ENCODE measurements at regions not wholly inside any gene's neighbourhood (a gene's known extent, or its start where the extent isn't known, plus 50 kb on each side); places are given as distances from the start of the nearest gene placed in this dataset.

- ATAC-seq, result no peak
- H3K4me3 Mint-ChIP-seq, result no peak overlapping the region
- ChIA-PET CTCF (interaction anchor here (1.2 kb wide), 1 partner anchor 10 kb away, joined by 6 read pairs; no protein-coding TSS in a partner anchor), POLR2A (no interaction called here)
- no peaks in the 10 kb centered on the region for H3K9me3 Mint-ChIP-seq
- H3K36me3 Mint-ChIP-seq, result no peaks in the 10 kb centered on the region
- no peak for DNase-seq (ENCODE audit: low spot score)
- no peak for TF ChIP-seq E2F4 (CRISPR knock-in tag; IDR thresholded peaks at IDR 0.05; ENCODE audit: borderline replicate concordance, low read depth)
- no peak for TF ChIP-seq CREM (CRISPR knock-in tag; IDR thresholded peaks at IDR 0.05)
- TF ChIP-seq ZNF281 (CRISPR knock-in tag; IDR thresholded peaks at IDR 0.05), result no peak
- no peak for TF ChIP-seq ERG (CRISPR knock-in tag; IDR thresholded peaks at IDR 0.05)
- no peak for TF ChIP-seq MXD4 (CRISPR knock-in tag; IDR thresholded peaks at IDR 0.05; ENCODE audit: borderline replicate concordance)
- no peak for TF ChIP-seq USF1 (CRISPR knock-in tag; IDR thresholded peaks at IDR 0.05)
- no peak for TF ChIP-seq TCF7 (CRISPR knock-in tag; IDR thresholded peaks at IDR 0.05; ENCODE audit: low read depth)
- no peak for TF ChIP-seq ZNF121 (CRISPR knock-in tag; IDR thresholded peaks at IDR 0.05)
- no peak for TF ChIP-seq SMAD3 (CRISPR knock-in tag; IDR thresholded peaks at IDR 0.05; ENCODE audit: borderline replicate concordance)
- TF ChIP-seq USF2 (CRISPR knock-in tag; IDR thresholded peaks at IDR 0.05), result no peak
- H3K27ac Mint-ChIP-seq, result no peak overlapping the region
- H3K27me3 Mint-ChIP-seq (ENCODE audit: low read depth), result no peaks in the 10 kb centered on the region
- H3K4me1 Mint-ChIP-seq, result peaks cover 14% of the 10 kb centered on the region
Measured at GRCh38 chr10:6699336-6699735, 119.3 kb upstream of the PRKCQ start.

GRCh38 chr10:6695519-6695918 lies 115.4 kb upstream of the PRKCQ start:
- ATAC-seq (no peak), DNase-seq (ENCODE audit: low spot score) (no peak)
- H3K4me1 Mint-ChIP-seq, result no peaks in the 10 kb centered on the region
- no peaks in the 10 kb centered on the region for H3K36me3 Mint-ChIP-seq
- no peak overlapping the region for H3K27ac Mint-ChIP-seq
- no peaks in the 10 kb centered on the region for H3K9me3 Mint-ChIP-seq
- no peaks in the 10 kb centered on the region; the same call in 1 of the 2 replicates for H3K27me3 Mint-ChIP-seq (ENCODE audit: low read depth)
- ChIA-PET CTCF (no interaction called here), POLR2A (interaction anchor here (0.6 kb wide), 1 partner anchor 93 kb away, joined by 5 read pairs; no protein-coding TSS in a partner anchor)
- no peak overlapping the region for H3K4me3 Mint-ChIP-seq
- TF ChIP-seq TP53 (CRISPR knock-in tag; IDR thresholded peaks at IDR 0.05) (no peak), PREB (CRISPR knock-in tag; IDR thresholded peaks at IDR 0.05; ENCODE audit: borderline replicate concordance) (no peak), USF1 (CRISPR knock-in tag; IDR thresholded peaks at IDR 0.05) (no peak), CTCF (IDR thresholded peaks at IDR 0.05) (no peak), ATF2 (CRISPR knock-in tag; IDR thresholded peaks at IDR 0.05; ENCODE audit: borderline replicate concordance, low read depth) (no peak), FOXJ3 (CRISPR knock-in tag; IDR thresholded peaks at IDR 0.05; ENCODE audit: borderline replicate concordance) (no peak), CREM (CRISPR knock-in tag; IDR thresholded peaks at IDR 0.05) (no peak), PRDM15 (CRISPR knock-in tag; IDR thresholded peaks at IDR 0.05) (no peak), TCF7 (CRISPR knock-in tag; IDR thresholded peaks at IDR 0.05; ENCODE audit: low read depth) (no peak), NR2C2 (CRISPR knock-in tag; IDR thresholded peaks at IDR 0.05) (no peak), OVOL2 (CRISPR knock-in tag; IDR thresholded peaks at IDR 0.05; ENCODE audit: borderline replicate concordance) (no peak)
